NCI-H1436 (cell line): ENCODE measurements at regions not wholly inside any gene's neighbourhood (a gene's known extent, or its start where the extent isn't known, plus 50 kb on each side); places are given as distances from the start of the nearest gene placed in this dataset.

Experiments
- DNase-seq: peaks from one replicate; lab custom pipeline; 2025; lab: John Stamatoyannopoulos, UW

DNA sequence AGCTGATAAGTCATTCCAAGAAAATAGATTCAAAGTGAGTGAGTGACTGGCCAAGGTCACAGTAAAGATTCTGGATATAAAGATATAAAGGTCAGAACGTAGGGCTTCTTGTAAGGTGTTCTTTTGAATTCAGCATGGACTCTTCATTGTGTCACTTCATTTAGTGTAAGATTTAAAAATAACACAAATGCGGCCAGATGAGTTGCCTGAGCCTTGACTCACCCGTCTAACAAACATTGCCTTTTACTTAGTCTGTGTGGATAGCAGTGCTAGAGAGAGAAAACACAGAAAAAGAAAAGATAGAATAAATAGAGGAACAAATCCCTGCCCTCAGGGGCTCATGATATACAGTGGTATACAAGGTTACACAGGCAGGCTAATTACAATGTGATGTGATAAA lies 223.4 kb downstream of the PLPP3 start:
- DNase-seq, result no peak

DNA sequence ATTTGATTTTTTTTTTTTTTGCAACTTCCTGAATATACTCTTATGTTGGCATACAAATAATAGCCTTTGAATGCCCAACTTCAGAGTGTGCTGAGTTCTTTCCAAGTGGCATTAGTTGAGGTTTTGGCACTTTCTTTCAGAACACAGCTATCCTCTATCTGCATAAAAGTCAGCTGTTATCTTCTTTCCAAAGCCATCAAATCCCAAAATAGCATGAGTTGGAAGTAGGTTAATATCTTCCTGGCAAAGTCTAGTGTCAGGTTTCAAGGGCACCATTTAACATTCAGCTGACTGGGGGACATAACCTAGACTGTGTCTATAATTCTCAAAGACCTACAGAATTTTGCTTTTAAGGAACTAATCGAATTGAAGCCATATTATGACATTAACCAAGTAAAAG lies 223.9 kb downstream of the PLPP3 start:
- no peak for DNase-seq

DNA sequence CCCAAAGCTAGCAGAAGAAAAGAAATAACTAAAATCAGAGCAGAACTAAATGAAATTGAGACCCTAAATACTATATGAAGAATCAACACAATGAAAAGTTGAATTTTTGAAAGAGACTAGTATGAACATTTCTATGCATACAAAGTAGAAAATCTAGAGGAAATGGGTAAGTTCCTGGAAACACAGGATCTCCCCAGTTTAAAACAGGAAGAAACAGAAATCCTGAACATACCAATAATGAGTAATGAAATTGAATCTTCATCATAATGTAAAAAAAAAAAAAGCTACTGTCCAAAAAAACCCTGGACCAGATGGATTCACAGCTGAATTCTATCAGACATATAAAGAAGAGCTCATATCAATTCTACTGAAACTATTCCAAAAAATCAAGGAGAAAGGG lies 233.5 kb downstream of the PLPP3 start:
- DNase-seq, result no peak

DNA sequence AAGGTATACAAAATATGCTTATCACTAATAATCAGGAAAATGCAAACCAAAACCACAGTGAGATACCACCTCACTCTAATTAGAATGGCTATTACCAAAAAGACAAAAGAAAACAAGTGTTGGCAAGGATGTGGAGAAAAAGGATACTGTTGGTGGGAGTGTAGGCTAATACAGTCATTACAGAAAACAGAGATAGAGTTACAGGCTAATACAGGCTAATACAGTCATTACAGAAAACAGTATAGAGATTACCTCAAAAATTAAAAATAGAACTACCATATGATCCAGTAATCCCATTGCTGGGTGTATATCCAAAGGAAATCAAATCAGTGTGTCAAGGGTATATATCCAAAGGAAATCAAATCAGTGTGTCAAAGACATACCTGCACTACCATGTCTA lies 238.4 kb downstream of the PLPP3 start:
- no peak for DNase-seq

DNA sequence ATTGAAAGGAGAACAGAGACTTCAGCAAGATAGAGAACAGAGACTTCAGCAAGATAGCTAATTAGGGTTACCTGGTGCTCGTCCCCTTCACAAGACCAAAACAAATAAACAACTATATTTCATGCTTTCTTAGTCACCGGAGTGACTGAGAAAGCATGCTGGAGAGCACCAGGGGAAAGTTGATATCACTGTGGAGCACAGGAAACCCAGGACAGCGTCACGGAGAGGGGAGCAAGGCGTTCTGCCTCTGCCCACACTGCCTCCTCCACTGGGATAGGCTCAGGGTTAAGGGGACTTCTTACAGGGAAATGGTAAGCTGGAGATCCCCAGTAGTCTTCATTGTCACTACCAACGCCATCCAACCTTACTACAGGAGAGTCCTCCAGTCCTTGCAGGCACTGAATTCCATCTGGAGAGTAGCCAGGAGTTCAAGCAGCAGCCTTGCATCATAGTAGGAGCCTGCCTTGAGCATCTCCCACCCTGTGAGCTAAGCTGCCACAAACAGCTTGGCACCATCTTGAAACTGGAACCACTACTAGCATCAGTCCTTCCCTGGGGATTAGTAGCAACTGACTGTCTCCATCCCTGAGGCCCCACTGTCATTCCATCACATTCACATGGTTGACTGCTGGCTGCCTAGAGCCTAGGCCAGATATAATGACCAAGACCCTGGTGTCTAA lies 239.4 kb downstream of the PLPP3 start:
- no peak for DNase-seq

DNA sequence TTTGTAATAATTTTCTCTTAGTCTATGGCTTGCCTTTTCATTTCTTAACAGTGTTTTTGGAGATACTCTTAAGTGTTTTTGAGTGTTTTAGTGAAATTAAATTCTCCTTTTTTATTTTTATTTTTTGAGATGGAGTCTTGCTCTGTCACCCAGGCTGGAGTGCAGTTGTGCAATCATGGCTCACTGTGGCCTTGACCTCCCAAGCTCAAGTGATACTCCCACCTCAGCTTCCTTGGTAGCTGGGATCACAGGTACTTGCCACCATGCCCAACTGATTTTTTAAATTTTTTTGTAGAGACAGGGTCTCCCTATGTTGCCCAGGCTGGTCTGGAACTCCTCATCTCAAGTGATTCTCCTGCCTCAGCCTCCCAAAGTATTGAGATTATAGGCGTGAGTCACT lies 240.3 kb downstream of the PLPP3 start:
- no peak for DNase-seq

DNA sequence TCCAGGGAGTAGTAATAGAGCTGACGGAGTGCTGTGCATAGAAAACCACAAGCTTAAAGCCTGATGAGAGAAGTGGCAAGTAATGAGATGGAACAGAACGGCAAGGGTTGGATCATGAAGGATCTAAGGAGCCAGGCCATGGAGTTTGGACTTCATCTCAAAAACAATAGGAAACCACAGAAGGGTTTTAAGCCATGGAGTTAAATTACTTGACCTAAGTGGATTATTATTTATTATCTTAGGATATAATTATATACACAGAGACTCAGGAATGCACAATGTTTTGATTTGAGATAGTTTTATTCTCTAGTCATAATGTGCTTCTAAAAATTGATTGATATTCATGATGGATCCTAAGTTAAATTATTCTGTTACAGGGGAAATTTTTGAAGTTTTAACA lies 242.4 kb downstream of the PLPP3 start:
- DNase-seq, result no peak

DNA sequence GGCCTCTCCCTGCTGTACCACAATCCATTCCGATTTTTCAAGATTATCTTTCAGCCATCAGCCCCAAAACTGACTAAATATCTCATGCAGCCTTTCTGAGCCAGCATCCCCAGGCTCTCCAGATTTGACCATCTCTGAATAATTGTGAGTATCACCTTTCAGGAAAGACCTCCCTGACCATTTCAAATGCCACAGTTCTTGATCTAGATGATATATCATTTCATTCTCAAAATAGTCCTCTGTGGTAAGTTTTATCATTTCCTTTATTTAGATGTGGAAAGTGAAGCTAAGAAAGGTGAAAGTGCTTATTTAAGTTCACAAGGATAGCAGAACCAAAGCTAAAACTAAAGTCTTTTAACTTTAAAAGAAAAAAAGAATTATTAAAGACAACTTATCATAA lies 244.0 kb downstream of the PLPP3 start:
- no peak for DNase-seq

DNA sequence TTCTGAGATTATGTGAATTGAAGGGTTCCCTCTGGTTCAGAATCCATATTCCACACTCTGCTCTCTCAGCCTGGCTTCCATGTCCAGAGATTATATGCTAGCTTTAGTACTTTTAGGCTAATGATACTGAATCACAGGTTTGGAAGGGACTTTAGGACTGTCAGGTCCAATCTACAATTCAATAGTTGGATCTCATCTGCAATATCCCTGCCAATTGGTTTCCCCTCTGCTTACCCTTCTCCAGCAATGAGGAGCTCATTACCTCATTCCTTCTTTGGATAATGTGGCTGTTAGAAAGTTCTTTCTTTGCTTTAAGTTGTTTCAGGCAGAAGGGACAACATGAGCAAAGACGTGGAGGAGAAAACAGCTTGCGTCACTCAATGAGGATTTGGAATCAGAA lies 245.3 kb downstream of the PLPP3 start:
- no peak for DNase-seq

DNA sequence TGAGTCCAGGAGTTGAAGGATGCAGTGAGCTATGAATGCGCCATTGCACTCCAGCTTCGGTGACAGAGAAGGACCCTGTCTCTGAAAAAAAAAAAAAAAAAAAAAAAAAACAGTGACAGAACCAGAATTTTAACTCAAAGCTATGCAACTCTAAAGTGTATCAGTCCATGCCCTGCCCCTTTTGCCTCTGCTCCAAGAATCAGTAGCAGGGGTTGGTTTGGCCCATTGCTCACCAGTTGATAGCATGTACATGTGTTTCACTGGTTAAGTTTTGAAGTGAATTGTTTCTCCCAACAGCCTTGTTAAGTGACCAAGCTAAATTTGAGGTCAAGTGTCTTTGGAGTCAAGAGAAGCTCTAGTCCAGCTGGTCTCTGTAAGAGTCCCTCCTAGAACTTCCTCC lies 245.9 kb downstream of the PLPP3 start:
- DNase-seq, result no peak

DNA sequence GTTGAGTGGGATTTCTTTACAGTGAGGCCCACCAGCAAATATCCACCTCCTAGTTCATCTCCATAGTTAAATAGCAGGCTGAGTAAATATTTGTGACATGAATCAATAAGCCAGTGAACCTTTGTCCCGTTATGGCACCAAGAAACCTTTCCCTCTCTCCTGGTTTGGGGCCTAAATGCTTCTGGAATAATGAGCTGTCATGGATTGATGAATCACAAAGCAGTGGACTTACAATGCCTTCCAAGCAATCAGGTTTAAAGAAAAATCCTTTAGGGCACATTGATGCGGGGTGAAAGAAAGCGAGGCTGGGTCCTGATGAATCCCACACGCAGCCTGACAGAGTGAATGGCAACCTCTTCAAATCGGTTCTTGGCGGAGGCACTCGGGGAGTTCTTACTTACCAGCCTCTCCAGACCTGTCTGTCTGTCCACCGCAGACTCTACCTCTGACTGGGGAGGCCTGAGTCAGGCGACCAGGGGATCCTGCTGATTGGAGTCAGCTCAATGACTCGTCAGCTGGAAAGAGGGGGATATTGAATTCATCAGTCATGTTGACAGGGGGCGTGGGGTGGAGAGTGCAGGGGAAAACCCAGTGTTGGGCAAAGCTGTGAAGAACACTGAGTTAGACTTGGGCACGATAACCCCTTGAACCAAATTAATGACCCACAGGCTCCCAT lies 247.3 kb downstream of the PLPP3 start:
- no peak for DNase-seq

DNA sequence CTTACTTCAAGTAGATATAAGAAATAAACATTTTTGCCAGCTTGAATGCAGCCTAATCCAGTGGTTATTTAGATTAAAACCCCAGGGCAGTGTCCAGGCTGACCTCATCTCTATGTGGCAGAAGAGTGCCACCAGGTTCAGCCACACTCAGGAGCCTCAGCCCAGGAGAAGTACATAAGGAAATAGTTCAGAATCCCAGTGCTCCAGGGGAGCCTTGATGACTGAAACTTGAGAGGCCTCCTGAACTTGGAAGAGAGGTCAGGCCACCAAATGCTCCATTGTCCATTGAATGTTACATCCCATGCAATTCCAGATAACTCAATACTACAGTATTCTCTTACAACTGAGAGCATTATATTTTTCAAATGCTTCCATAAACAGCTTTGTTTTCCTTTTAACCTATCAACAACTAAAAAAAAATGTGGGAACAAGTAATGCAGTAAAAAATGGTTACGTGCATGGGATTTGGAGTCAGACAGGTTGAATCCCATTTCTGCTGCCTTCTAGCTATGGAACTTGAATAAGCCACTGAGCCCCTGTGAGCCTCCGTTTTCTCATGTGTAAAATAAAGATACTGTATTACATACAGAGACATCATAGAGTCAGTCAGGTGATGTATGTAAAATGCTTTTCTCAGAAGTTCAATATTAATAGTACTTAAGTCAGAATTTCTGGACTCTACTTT lies 248.0 kb downstream of the PLPP3 start:
- no peak for DNase-seq

DNA sequence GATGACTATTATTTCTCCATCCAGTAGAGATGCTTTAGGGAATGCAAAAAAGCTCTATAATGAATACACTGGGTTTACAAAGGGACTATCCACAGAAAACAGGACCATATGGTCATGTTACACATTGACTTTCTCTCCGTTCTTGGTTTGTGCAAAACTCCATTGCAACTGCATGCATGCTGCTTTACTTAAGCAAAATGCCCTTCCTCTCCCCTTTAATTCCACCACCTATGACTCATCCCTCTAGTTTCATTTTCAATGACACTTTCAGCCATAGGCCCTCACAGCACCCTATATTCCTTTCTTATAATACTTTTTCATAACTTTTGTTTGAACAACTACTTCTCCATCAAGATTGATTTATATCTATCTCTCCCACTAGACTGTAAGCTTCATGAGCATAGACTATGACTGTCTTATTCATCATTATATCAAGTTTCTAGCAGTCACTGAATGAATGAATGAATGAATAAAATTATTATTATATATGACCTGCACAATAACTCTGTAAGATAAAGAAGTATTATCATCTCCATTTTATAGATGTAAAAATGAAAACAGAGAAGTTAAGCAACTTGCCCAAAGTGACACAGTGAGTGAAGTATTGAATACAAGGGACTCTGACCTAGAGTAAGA lies 248.9 kb downstream of the PLPP3 start:
- DNase-seq, result no peak

DNA sequence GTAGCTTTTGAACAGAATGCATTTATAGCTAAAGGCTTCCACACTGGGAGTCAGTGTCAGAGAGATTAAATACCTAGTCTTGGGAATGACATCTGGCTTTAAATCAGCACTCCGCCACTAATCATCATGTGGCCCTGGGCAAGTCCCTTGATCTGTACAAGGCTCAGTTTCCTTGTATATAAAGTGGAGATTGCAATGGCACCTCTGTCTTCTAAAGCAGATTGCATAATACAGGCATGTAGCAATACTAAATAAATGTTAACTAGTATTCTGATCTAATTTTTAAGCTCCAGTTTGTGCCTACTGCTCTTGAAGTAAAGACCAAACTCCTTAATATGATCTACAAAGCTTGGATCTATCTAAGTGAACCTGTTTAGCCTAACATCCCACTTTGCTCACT lies 249.4 kb downstream of the PLPP3 start:
- no peak for DNase-seq

DNA sequence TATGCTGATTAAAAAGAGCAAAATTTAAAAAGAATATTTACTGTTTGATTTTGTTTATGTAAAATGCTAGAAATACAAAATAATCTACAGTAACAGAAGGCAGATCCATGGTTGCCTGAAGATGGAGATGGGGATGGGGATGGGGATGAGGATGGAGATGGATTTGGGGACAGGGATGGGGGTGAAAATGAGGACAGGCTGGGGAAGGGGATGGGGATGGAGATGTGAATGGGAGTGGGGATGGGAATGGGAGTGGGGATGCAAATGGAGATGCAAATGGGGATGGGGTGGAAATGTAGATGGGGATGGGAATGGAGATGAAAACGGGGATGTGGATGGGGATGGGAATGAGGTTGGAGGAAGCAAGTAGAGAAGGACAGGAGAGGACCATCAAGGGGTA lies 252.2 kb downstream of the PLPP3 start:
- no peak for DNase-seq

DNA sequence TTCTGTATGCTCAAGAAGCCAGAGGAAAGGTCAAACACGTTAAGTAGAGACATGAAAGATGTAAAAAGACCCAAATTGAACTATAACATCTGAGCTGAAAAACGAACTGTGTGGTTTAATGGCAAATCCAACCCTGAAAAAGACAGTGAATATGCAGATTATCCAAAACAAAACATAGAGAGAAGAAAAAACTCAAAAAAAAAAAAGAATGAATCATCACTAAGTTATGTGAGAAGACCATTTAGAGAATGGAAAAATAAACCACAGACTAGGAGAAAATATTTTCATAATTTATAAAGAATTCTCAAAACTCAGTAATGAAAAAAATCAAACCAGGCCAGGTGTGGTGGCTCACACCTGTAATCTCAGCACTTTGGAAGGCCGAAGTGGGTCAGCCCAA lies 253.3 kb downstream of the PLPP3 start:
- no peak for DNase-seq

DNA sequence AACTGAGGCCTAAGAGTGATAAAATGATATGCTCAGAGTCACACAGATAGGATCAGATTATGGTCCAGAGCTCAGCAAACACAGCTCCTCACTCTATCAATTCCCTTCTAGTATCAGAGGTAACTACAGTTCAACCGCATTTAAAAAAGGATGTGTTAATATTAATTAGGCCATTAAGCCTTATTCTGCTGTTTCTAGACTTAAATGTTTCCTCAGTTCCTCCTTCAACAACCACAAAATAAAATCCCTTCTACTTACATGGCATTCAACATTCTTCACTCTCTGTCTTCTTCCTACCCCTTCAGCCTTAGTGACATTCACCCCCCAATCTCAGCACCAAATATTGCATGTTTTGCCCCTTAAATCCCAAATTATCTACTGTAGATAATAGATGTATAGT lies 254.9 kb downstream of the PLPP3 start:
- no peak for DNase-seq

DNA sequence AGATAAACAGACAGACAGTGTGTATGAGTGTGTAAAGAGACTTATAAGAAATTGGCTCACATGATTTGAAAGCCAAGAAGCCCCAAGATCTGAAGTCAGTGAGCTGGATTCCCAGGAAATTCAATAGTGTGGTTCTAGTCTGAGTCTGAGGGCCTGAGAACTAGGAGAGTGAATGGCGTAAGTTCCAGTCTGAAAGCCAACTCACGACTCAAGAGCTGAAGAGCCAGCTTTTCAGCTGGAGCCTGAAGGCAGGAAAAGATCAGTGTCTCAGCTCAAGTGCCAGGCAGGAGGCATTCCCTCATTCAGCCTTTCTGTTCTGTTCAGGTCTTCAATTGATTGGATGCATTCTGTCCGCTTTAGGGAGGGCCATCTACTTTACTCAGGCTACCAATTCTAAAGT lies 257.2 kb downstream of the PLPP3 start:
- DNase-seq, result no peak

DNA sequence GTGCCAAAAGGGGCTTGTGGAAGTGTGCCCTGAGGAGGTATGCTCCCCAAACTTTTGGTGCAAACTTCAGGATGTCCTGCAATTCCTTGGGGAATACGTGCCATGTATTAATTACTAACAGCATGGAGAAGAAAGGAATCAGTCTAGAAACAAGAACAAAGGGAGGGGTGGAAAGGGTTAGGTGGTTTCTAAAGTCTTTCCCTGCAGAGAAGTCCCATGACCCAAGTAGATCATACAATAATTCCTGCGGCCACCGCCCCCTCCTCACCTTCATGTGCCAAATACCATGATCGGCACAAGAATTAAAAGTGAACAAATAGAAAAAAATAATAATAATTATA lies 258.2 kb downstream of the PLPP3 start:
- DNase-seq, result no peak

DNA sequence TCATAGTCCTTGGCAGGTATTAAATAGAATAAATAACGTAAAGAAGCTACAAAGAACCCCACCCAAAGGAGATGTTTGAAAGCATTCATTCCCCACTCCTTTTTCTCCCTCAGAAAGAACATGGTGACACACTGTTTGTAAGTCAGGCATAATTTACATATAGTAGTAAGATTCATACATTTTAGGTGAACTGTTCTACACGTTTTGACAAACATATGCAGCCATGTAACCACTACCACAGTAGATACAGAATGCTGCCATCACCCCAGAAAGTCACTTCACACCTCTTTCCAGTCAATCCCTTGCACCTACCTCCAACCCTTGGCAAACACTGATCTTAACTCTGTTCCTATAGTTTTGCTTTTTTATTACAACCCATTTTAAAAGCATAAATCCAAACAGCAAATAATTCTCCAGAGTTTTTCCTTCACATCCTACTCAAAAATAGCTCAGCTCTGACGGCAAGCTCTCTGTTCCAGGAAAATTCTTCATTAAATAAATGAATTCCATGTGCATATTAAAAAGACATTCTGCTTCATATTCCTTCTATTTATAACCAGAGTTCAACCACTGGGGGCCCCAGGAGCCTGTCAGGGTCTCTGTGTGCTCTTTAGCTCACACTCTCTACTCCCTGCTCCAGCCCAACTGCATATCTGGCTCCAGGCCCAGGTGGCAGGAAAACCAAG lies 258.8 kb downstream of the PLPP3 start:
- DNase-seq, result no peak

DNA sequence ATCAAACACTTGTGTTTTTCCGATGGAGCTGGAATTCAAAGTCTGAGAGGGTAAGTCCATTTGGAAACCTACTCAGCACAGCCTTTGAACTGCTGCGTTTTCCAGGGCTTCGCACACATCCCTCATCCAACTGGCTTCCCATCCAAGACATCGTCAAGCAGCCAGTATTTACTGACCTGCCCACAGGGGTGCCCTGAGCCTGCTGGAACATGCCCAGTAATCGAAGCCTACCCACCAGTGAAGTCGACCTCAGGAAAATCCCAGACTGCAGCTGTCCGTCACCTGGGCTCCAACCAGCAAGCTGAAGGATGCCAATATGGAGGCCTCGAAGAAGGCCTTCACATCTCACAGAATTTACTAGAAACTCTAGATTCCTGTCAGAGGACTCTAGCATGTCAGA lies 261.6 kb downstream of the PLPP3 start:
- DNase-seq, result no peak

DNA sequence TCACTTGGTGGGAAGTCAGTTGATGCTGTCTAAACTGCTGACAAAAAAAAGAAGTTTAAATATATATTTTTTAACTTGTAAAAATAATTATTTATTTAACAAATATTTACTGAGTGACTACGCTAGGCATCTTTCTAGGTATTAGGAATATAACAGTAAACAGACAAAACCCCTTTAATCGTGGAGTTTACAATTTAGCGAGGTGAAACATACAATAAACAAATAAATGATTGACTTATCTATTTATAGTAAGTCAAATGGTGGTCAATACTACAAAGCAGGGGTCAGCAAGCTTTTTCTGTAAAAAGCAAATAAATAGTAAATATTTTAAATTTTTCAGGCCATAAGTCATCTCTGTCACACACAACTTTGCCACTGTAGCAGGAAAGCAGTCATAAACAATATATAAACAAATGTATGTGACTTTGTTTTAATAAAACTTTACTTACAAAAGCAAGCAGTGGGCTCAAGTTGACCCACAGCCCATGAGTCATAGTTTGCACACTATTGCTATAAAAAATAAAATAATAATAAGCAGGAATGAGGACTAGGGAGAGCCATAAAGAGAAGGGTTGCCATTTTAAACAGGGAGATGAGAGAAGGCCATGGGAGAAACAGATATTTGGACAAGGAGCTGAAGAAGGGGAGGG lies 263.9 kb downstream of the PLPP3 start:
- no peak for DNase-seq
